Heart right ventricle (tissue), 16 donors: ENCODE measurements at regions not wholly inside any gene's neighbourhood (a gene's known extent, or its start where the extent isn't known, plus 50 kb on each side); places are given as distances from the start of the nearest gene placed in this dataset.

Experiments used
- ATAC-seq, 8 donors: fragments of 200-7000 bp; cut with Tn5 transposase; one replicate each; pipeline ENCODE4 v1.9.1; 2020; ENCODE audit warnings: mild to moderate bottlenecking in 8 of 8, moderate library complexity in 8 of 8, moderate number of reproducible peaks in 1 of 8
- DNase-seq, 2 donors: peaks; one replicate each; pipeline ENCODE4 v3.0.0-alpha.2; 2020
- H3K27ac ChIP-seq, 10 donors: fragments of 200-600 bp; sonication (generic) in 2 of 10; one replicate each; pipeline versions ENCODE4 v1.5.0 to v1.8.0; 2020 to 2022; ENCODE audit warnings: mild to moderate bottlenecking in 3 of 10
- H3K27me3 ChIP-seq, 7 donors: fragments of 200-600 bp; one replicate each; pipeline ENCODE4 v1.8.0; 2021 to 2022; ENCODE audit warnings: mild to moderate bottlenecking in 2 of 7
- H3K36me3 ChIP-seq, 9 donors: fragments of 200-600 bp; sonication (generic) in 1 of 9; one replicate each; pipeline versions ENCODE4 v1.5.0 to v1.8.0; 2020 to 2022; ENCODE audit warnings: mild to moderate bottlenecking in 2 of 9
- H3K4me1 ChIP-seq, 9 donors: fragments of 200-600 bp; sonication (generic) in 1 of 9; one replicate each; pipeline versions ENCODE4 v1.5.0 to v1.8.0; 2020 to 2022; ENCODE audit warnings: mild to moderate bottlenecking in 4 of 9
- H3K4me3 ChIP-seq, 10 donors: fragments of 200-600 bp; sonication (generic) in 2 of 10; one replicate each; pipeline versions ENCODE4 v1.5.0 to v1.8.0; 2020 to 2022; ENCODE audit warnings: mild to moderate bottlenecking in 7 of 10, moderate library complexity in 2 of 10
- H3K9me3 ChIP-seq, 11 donors: fragments of 200-600 bp in 10 of 11; sonication (generic) in 2 of 11; one replicate each; pipeline versions ENCODE4 v1.5.0 to v1.8.0; 2013 to 2022; ENCODE audit warnings: mild to moderate bottlenecking in 2 of 11, control low read depth in 1 of 11, moderate library complexity in 1 of 11
- CTCF ChIP-seq, 9 donors: fragments of 200-600 bp; sonication (generic) in 2 of 9; IDR thresholded peaks; one replicate each; pipeline versions ENCODE4 v1.5.0 to v1.8.0; 2021 to 2022; ENCODE audit warnings: antibody characterized with exemption in 9 of 9, mild to moderate bottlenecking in 5 of 9, moderate library complexity in 1 of 9
- WGBS, 2 donors: extraction: QIAGEN DNeasy Blood & Tissue Kit; methylation state at CpG; one replicate each; pipeline ENCODE4 v1.1.7; 2013; ENCODE audit warnings: inconsistent platforms in 1 of 2; 5-methylcytosine and 5-hydroxymethylcytosine counted together
- intact Hi-C, 10 donors: fragments of 100-400 bp; cut with DNase I; formaldehyde crosslinking; loops; one replicate each; pipeline versions ENCODE4 v1.11.1 to v1.14.2; 2022
- donor health status: Arrhythmogenic right ventricular cardiomyopathy.
- donor health status: ischemic (EF 13 %, LVEDD 7.1; RV severe dilation, severe dysfunction).
- donor health status: healthy with polysubstance abuse.
- donor health status: DM: no; HTN: yes; CAD: no.
- donor health status: DM: no; HTN: no; CAD: no.
- donor health status: ischemic (EF 25% LVEDD 6.9; RV normal size, moderate dysfunction).
- donor health status: ischemic (EF 25% LVEDD 5.7; RV mildly dilated, moderate dysfunction).
- donor health status: healthy.
- donor health status: DM: yes; HTN: yes; CAD: no.
- donor health status: Ischemic cardiomyopathy.
- donor health status: ischemic (EF 35%, LVEDD 5.7; RV mildly dilated, moderate dysfunction).
- donor health status: nonischemic (EF 11% LVEDD 7.7; RV severe dilation, severe dysfunction).
- donor health status: DM: yes; HTN: yes; CAD: no.
- donor health status: PGD.
- donor health status: ischemic (EF 29% LVEDD 5.4; RV normal size, mild dysfunction).
- donor health status: nonischemic (EF 23%, LVEDD 6.1; RV moderate dilation, normal function).

- WGBS, 2 donors: 88 to 90% methylated on average over 5 of the region's 5 CpGs
- Histone ChIP-seq H3K4me1 (no peaks in the 10 kb centered on the region), H3K36me3 (no peaks in the 10 kb centered on the region), H3K27me3 (peaks cover 0 to 8% (median 0%) of the 10 kb centered on the region in 7 donors), H3K4me3 (no peak overlapping the region), H3K9me3 (no peaks in the 10 kb centered on the region), H3K27ac (no peak overlapping the region)
- DNase-seq: no peak
- intact Hi-C loops: no loop called here
- no peak for TF ChIP-seq CTCF (IDR thresholded peaks at IDR 0.05)
- no peak for ATAC-seq
Observed at GRCh38 chr12:127064207-127064606, 1202.8 kb upstream of the TMEM132C start.

- Histone ChIP-seq H3K9me3 (no peaks in the 10 kb centered on the region), H3K4me1 (no peaks in the 10 kb centered on the region), H3K4me3 (no peak overlapping the region), H3K27me3 (no peaks in the 10 kb centered on the region), H3K36me3 (no peaks in the 10 kb centered on the region), H3K27ac (no peak overlapping the region)
- intact Hi-C loops: no loop called here
- TF ChIP-seq CTCF (IDR thresholded peaks at IDR 0.05): no peak
- WGBS, 2 donors: 58 to 59% methylated on average over 1 of the region's 1 CpG
- no peak for ATAC-seq
- DNase-seq: no peak
Observed at GRCh38 chr12:127065595-127065994, 1201.4 kb upstream of the TMEM132C start.

GRCh38 chr12:127070515-127071157, 1196.3 kb upstream of the TMEM132C start:
- ATAC-seq: no peak
- Histone ChIP-seq H3K4me3 (no peak overlapping the region), H3K27ac (no peak overlapping the region), H3K4me1 (no peaks in the 10 kb centered on the region), H3K9me3 (no peaks in the 10 kb centered on the region), H3K36me3 (no peaks in the 10 kb centered on the region), H3K27me3 (peaks cover 0 to 10% (median 0%) of the 10 kb centered on the region in 7 donors)
- DNase-seq: no peak
- 23 to 42% methylated on average over 2 of the region's 2 CpGs for WGBS, 2 donors
- no peak for TF ChIP-seq CTCF (IDR thresholded peaks at IDR 0.05)
- intact Hi-C loops: no loop called here

- no peak overlapping the region for H3K4me3 ChIP-seq
- intact Hi-C loops: no loop called here
- no peak for TF ChIP-seq CTCF (IDR thresholded peaks at IDR 0.05)
- peaks cover 0 to 5% (median 0%) of the 10 kb centered on the region in 9 donors for H3K4me1 ChIP-seq
- ATAC-seq (no peak), DNase-seq (no peak)
- no peaks in the 10 kb centered on the region for H3K9me3 ChIP-seq
- peaks cover 0 to 15% (median 0%) of the 10 kb centered on the region in 7 donors for H3K27me3 ChIP-seq
- no peak overlapping the region for H3K27ac ChIP-seq
- no peaks in the 10 kb centered on the region for H3K36me3 ChIP-seq
- 75 to 79% methylated on average over 2 of the region's 2 CpGs for WGBS, 2 donors
Observed at GRCh38 chr12:127074161-127074560, 1192.8 kb upstream of the TMEM132C start.
